GM12864 (cell line): ENCODE measurements at regions not wholly inside any gene's neighbourhood (a gene's known extent, or its start where the extent isn't known, plus 50 kb on each side); places are given as distances from the start of the nearest gene placed in this dataset.
"Not testable (repeated sequence)": the region's sequence is repeated elsewhere in the genome, so short reads cannot be mapped to it uniquely, and the experiment has no call there.

Source experiments
- DNase-seq: peaks from one replicate; pipeline ENCODE4 v3.0.0-alpha.2; 2011; ENCODE audit warnings: low read depth
- H3K4me3 ChIP-seq: 2 replicates; pipeline ENCODE4 v1.5.1; 2011; ENCODE audit warnings: mild to moderate bottlenecking, low read depth, low read length, control low read depth
- TF ChIP-seq, protein P1 (sequence below): IDR thresholded peaks from 2 replicates; pipeline ENCODE4 v1.5.1; 2011; ENCODE audit warnings: low read depth, mild to moderate bottlenecking, moderate library complexity, low read length, control low read depth, inconsistent platforms; ENCODE audit errors: missing control alignments

DNA sequence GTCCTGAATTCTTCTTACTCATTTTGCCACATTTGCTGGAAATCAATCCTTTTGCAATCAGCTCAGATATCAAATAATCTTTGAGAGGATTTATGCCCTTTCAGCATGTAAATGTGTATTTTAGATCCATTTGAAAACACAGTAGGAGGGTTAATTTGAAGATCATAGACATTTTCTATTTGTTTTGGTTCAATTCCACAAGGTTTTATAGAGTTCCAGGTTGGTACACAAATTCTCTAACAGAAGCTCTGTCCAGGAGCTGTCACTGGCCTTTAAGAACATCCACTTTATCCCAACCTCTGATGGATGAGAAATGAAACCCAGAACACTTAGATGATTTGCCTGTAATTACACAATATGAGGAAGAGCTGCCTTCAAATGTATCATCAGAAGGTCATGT lies 157.3 kb upstream of the CHAC2 start:
- TF ChIP-seq, protein P1, sequence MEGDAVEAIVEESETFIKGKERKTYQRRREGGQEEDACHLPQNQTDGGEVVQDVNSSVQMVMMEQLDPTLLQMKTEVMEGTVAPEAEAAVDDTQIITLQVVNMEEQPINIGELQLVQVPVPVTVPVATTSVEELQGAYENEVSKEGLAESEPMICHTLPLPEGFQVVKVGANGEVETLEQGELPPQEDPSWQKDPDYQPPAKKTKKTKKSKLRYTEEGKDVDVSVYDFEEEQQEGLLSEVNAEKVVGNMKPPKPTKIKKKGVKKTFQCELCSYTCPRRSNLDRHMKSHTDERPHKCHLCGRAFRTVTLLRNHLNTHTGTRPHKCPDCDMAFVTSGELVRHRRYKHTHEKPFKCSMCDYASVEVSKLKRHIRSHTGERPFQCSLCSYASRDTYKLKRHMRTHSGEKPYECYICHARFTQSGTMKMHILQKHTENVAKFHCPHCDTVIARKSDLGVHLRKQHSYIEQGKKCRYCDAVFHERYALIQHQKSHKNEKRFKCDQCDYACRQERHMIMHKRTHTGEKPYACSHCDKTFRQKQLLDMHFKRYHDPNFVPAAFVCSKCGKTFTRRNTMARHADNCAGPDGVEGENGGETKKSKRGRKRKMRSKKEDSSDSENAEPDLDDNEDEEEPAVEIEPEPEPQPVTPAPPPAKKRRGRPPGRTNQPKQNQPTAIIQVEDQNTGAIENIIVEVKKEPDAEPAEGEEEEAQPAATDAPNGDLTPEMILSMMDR = no peak
- H3K4me3 ChIP-seq = no peak overlapping the region
- no peak for DNase-seq

DNA sequence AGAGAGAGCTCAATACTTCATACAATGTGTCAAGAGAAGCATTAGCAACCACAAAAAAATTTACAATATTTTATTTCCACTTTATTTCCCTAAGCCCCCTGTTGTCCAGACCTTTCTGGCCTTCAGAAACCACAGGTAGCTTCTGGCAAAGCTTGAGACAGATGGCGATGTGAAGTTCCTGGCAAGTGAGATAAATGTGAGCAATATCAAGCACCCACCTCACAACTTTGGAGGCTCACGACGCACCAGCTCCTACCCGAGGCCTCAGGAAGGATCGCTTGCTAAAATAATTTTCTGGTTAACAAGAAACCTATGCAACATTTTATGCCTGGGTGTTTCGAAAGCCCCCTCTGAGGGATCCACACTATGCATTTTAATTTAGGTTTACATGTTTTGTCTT lies 158.1 kb upstream of the CHAC2 start:
- DNase-seq = no peak
- TF ChIP-seq, protein P1 = no peak

DNA sequence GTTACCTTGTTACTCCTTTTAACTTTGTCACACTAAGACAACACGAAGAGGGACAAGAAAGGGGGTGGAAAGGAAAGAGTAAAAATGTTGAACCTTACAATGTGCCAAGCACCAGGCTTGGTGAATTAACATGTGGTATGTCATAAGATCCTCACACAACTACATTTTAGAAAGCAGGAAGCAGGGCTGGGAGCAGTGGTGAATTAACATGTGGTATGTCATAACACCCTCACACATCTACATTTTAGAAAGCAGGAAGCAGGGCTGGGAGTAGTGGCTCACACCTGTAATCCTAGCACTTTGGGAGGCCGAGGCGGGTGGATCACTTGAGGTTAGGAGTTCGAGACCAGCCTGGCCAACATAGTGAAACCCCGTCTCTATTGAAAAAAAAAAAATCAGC lies 159.3 kb upstream of the CHAC2 start:
- no peak for DNase-seq
- H3K4me3 ChIP-seq = no peak overlapping the region
- TF ChIP-seq, protein P1 = no peak

More for the DNA sequence above, 158.1 kb upstream of the CHAC2 start:
- no peak overlapping the region for H3K4me3 ChIP-seq

DNA sequence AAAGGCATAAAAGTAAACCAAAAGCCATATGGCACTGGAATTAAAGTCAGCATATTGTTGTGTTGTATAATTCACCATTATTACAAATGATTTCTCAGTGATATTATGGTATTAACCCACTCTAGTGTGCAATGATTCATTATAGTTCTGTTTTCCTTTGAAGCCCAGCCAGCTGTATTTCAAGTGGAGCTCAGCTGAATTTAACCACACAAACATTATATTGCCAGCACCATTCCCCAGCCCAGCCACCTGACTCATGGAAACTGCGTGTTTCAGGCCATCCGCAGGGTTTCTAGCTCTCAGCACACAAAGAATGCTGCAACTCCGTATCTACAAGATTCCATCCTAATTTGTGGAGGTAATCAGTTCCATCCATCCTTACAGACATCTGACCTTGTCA lies 166.8 kb upstream of the CHAC2 start:
- H3K4me3 ChIP-seq = no peak overlapping the region
- TF ChIP-seq, protein P1 = no peak
- no peak for DNase-seq

DNA sequence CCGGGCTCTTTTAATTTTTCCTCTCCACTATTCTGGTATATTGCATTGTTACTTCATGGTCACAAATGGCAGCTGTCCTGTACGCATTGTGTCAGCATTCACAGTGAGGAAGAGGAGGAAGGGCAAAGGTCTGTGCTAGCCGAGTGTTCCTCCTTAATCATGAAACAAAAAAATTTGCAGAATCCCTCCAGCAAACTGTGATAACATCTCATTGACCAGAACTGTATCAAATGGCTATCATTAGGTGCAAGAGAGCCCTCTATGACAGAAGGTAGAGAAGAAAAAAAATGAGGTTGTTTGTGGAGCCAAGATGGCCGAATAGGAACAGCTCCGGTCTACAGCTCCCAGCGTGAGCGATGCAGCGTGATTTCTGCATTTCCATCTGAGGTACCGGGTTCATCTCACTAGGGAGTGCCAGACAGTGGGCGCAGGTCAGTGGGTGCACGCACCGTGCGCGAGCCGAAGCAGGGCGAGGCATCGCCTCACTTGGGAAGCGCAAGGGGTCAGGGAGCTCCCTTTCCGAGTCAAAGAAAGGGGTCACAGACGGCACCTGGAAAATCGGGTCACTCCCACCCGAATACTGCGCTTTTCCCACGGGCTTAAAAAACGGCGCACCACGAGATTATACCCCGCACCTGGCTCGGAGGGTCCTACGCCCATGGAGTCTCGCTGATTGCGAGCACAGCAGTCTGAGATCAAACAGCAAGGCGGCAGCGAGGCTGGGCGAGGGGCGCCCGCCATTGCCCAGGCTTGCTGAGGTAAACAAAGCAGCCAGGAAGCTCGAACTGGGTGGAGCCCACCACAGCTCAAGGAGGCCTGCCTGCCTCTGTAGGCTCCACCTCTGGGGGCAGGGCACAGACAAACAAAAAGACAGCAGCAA lies 180.6 kb upstream of the CHAC2 start:
- H3K4me3 ChIP-seq, DNase-seq: not testable (repeated sequence)

DNA sequence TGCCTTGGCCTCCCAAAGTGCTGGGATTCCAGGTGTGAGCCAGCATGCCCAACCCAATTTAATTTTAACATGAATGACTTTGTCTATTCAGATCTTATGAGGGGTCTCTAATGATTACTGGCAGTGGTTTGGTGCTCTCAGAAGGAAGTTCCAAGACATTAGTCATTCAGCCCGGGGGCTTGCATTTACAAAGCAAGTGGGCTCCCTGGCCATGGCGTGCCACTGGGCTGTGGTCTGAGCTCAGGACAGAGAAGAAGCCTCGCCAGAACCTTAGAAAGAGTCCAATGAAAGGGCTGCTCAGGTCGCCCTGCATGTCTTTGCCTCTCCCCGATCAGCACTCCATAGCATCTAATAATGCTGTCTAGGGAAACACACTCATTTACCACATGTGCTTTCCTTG lies 182.6 kb upstream of the CHAC2 start:
- TF ChIP-seq, protein P1 = no peak
- no peak overlapping the region for H3K4me3 ChIP-seq
- no peak for DNase-seq

DNA sequence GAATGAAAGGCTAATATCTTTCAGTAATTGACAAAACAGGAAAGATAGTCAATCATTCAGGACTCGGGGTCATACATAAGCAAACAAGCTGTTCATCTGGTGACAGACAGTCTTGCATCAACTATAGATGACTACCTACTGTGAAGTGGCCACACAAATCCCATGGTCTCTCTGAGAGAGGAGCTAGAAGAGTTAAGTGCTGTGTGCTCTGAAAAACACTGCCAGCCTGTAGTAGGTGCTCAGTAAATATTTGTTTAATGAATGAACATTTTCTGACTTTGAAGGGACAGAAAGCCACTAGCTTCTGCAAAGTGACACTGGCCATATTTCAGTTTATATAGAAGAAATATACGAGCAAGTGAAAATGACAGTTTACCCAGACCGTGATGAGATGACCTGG lies 184.0 kb upstream of the CHAC2 start:
- TF ChIP-seq, protein P1 = no peak
- no peak for DNase-seq
- no peak overlapping the region for H3K4me3 ChIP-seq
